ENCODE measurements at regions not wholly inside any gene's neighbourhood (a gene's known extent, or its start where the extent isn't known, plus 50 kb on each side); places are given as distances from the start of the nearest gene placed in this dataset.

DNA sequence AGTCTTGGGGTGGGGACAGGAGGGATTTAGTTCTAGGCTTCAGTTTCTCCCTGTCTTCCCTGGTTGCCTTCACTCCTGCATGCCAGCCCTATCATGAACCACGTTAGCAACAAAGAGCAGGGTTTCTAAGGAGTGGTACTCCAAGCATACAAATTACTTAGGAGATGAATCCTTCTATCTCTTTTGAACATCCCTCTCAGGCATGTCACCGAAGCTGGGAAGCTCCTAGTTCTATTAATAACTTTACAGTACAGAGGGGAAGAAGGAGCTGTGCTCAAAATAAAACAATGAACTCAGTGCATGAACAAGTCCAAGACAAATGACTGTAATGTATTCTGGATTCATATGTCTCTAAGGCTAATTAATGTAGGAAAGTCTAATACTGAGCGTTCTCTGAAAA is 450.6 kb upstream of the RASGEF1B start:
- DNase-seq, result no peak

DNA sequence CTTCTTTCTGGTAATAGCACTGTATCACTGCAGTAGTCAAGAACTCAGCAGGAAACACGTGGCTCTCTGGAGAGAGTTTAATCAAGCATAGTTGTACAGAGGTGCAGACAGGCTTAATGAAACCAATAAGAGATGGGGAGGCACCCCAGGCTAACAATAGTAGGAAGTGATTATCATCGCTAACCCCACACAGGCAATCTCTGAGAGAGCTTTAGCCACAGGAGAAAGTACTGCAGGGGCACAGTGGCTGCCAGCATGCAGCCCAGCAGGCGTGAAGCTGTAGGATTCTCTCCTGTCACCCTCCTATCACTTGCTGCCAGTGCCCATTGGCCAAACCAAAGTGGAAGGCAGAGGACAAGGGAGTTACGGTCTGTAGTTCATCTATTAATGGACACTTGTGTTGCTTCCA is 450.0 kb upstream of the RASGEF1B start:
- peak; percentile 26 for DNase-seq

DNA sequence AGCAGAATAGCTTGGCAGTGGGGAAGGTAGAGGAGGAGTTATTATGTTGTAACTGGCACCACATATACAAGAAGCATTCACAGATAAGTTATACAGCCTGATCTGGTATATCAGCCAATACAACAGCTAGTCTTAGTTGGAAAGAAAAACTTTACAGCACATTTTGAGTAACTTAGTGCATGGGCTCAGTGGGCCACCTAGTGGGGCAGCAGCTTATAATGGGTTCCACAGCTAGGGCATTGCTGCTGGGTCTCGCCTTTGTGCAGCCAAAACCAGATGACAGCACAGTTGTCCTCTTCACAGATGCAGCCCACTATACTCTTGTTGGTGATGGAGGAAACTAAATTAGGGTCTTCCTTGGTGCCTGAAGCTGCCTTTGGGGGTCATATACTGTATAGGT is 448.1 kb upstream of the RASGEF1B start:
- no peak for DNase-seq

DNA sequence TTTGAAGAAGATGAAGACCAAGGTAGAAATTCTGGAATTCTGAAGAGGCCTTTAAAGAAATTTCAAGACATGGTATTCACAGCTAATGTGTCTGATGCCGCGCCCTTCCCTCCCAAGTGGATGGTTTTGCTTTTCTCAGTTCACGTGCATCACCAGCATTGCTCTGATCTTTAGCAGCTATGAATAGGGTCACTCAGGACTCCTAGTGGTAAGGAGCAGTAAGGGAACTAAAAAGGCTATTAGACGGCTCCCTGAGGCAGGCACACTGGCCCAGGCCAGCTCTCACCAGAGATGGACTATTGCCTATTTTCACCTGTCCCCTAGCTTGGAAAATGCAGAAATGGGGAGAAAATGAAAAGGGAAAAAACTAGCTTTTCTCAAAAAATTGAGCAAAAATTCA is 447.5 kb upstream of the RASGEF1B start:
- DNase-seq, result no peak

DNA sequence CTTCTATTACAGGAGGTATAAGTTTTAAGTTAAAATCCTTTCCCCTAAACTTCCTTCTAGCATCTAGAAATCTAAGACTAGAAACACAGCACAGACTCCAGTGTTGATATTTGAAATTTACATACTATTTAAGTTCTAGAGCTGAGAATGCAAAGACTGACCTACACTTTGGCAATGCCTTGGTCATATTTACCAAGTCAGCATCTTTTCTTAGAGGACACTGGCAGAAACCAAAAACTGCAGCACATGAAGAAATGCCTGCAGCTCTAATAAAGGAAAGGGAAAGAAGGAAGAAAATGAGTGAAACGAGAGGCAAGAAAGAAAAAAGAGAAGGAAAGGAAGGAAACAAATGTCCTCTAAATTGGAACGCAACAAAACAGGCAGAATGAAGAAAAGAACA is 443.7 kb upstream of the RASGEF1B start:
- DNase-seq, result no peak

DNA sequence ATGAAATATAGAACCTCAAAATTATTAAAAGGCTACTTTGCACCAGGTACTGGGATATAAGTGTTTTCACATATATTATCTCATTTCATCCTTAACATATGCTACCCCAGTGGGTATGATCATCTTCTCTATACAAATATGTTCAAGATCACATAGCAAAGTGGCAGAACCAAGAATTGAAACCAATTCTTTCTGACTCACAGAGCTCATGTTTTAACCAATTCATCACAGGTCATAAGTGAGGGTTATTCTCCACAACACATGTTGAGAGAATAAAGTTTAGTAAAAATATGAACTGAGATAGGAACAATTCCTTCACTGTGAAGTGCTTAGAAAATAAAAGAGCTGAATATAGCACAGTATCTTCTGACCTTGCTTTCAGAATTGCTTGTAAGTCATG is 442.9 kb upstream of the RASGEF1B start:
- no peak for DNase-seq

DNA sequence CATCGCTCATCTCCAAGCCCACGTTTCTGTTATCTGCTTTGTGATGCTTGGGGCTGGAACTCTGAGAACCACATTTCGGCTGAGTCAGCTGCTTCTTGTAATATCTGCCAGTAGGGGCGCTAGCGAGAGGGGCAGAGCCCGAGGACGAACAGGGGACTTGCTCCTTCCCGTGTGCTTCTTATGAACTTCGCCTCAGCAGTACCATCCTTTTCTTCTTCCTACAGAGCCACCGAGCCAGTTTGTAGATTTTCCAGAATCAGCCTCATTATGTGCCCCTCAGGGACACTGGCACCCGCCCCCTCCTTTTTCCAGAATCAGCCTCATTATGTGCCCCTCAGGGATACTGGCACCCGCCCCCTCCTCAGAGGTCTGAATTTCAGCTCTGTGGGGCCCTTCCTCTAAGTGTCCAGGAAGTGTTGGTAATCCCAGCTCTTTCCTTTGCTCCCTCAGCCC is 441.7 kb upstream of the RASGEF1B start:
- peak; percentile 11 for DNase-seq

DNA sequence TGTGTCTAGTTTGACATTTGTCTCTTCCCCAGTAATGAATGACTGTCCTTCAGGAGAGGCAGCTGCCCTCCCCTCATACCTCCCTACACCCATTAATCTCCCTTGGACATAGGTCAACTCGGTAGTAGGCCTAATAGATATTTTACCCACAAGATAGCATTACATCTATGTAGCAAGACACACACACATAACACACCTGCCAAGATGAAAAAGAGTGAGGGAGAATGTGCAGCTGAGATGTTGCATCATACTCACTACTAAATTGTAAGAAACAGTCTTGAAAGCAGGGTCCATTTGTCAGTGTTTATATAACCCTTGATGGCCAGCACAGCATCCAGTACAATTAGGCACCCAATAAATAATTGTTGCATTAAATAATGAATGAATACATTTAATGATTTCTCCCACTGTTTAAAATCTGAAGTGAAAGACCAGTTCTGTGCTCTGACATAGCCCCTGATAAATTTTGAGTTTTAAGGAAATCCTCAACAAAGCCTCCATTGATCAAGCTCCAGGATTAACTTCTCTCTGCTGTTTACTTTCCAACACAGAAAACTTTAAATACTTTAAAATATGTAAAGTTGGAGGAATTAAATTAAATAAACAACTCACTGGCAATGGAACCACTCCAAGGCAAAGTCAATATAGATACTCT is 440.8 kb upstream of the RASGEF1B start:
- DNase-seq, result no peak

DNA sequence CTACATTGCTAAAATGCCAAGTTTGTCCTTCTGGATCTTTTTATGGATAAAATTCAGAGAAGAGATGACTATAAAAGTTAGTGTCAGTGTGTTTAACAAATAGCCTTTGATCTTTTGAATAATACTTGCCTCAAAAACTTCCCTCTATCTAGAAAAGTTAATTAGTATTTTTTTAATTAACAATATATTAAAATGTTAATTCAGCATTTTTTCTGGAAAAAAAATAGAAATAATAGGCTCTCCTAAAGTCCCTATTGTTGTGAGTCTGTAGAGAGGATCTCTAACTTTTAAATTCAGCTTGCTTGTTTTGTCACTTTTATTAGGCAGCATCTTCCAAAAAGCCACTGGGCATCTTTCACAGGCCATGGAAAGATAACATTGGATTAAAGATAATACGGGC is 435.2 kb upstream of the RASGEF1B start:
- no peak for DNase-seq

DNA sequence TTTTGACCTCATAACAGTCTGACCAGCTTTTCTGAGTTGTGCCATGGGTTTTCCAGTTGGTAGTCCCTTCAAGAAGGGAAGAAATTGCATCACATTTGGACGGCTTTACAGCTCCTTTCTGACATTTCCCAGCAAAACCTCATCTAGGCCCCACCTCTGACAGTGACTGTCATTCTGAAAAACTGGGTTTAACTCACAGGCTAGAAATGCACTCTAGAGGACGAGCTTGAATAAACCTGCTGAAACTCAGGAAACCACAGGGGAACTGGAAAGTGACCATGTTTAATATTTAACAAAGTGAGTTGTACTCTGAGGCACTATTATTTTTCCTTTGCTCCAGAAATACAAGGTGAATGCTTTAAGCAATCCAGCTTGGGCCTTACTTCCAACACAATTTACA is 434.3 kb upstream of the RASGEF1B start:
- no peak for DNase-seq

DNA sequence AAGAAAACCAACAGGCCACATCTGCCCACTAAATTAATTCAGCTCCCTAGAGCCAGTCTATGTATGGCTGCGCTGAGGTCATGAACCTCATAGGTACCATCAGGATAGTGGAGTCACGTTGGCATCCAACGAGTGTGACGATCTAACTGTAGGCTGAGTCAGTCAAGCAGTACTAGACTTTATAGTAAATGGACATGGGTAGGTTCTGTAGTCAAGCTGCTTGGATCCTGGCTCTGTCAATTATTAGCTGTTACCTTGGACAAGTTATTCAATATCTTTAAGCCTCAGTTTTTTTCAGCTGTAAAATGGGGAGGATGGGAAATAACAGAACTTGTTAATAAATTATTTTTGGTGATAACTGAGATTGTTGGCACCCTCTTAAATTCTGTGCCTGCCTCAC is 432.4 kb upstream of the RASGEF1B start:
- DNase-seq, result no peak

DNA sequence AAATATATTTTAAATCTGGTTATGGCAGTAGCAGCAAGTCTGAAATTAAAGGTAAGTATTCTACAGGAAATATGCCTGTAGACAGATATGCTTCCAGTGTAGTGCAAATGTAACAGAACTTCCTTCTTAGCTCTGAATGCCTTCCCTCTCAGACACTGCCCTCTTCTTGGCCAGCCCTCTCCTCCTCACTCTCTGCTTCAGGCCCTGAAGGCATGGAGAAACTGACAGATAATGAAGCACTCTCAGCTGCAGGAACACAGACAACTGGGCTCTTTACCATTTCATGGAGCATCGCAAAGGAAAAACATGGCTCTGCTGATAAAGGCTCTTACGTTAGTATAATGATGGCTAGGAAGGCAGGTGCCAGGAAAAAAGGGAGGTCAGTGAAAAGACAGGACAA is 431.5 kb upstream of the RASGEF1B start:
- DNase-seq, result no peak

DNA sequence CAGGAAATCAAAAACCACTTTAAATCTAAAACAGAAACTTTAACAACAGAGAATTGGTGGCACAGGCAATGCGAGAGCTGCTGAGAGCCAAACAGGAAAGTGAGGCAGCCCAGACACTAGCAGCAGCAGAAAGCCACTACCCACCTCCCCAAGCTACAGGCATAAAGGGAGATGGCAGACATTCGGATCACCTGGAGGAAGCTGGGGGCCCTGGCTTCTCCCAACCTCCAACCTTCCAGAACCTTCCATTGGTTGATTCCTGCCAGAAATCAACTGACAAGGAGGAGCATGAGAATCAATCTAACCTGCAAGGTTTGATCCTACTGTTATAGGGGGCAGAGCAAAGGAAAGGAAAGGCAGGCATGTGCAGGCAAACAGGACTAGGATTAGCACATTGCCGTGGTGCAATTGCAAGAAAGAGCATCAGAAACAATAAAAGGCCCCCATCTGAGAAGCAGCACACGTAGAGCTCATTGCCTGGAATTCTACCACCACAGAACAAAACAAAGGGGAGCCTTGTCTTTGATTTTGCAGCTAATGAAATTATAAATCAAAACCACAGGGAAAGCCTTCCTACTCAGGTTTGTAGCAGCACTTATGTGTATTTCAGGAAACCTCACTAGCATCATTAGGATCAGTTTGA is 427.3 kb upstream of the RASGEF1B start:
- DNase-seq, result no peak

DNA sequence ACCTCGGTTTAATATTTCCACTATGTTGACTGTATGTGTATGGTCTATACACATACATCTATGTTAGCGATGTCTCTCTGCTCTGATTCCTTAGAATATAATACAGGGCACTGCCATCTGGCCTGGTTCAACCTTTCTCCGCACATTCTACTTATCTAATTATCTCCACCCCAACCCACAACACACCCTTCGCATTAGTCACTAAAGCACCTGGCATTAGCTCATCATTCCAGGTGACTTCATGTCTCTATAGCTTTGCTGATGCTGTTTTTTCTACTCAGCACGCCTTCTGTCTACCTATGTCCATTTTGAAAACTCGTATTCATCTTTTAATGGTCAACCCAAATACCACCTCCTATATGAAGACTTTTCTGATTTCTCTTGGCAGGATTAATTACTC is 425.2 kb upstream of the RASGEF1B start:
- DNase-seq, result no peak

DNA sequence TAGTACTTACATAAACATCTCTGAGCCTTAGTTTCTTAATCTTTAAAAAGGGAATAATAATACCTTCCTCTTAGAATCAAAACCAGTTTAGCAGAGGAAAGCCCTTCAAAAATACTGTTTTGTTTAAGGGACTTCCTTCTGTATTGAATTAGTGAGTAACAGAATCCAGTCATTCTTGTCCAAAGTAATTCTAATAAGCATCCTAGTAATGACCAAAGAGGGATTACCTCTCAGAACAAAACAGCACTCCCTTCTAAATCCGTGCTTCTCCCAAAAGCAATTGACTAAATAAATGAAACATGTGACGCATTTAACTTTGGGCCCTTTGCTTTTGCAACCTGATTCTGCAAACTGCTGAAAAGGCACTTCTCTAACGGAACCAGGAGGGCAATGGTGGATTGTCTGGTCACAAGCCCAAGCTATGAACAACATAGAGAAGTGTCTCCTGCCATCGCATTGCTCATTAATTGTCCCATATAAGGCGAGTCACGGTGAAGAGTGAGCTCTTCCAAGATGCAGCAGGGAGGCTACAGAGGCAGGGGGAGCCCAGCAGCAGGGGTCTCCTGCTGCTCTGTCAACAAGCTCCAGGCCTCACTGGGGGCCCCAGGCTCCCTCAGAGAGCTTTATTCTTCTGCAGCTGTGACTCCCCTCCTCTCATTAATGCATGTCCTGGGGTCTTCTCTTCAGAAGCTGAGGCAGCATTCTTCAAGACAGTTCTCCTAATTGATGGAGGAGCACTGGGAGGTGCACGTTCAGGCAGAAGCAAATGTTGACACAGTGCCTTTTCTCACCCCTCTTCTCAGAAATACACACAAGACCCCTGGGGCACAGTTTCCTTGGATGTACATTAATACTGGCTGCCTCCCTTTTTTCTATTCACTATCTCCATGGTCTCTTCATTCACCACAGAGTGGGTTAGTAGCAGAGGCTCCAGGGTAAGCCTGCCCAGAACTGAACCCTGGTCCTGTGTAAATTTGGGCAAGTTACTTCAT is 419.6 kb upstream of the RASGEF1B start:
- no peak for DNase-seq

DNA sequence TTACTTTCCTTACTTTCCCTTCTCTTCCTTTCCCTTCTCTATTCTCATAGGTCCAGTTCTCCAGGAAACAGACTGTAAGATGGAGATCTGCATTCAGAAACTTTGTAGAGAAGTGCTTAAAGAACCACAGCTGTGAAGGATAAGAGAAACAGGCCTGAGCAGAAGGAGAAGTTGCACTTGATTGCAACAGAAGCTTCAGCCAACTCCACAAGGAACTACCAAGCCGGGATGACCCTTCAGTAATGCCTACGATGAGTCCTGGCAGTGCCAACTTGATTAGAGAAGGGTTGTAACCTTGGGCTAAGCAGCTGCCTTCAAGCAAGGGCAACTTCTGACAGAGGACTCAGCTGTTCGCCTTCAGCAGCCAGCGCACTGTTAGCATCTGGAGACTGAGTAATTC is 413.3 kb upstream of the RASGEF1B start:
- DNase-seq, result no peak

DNA sequence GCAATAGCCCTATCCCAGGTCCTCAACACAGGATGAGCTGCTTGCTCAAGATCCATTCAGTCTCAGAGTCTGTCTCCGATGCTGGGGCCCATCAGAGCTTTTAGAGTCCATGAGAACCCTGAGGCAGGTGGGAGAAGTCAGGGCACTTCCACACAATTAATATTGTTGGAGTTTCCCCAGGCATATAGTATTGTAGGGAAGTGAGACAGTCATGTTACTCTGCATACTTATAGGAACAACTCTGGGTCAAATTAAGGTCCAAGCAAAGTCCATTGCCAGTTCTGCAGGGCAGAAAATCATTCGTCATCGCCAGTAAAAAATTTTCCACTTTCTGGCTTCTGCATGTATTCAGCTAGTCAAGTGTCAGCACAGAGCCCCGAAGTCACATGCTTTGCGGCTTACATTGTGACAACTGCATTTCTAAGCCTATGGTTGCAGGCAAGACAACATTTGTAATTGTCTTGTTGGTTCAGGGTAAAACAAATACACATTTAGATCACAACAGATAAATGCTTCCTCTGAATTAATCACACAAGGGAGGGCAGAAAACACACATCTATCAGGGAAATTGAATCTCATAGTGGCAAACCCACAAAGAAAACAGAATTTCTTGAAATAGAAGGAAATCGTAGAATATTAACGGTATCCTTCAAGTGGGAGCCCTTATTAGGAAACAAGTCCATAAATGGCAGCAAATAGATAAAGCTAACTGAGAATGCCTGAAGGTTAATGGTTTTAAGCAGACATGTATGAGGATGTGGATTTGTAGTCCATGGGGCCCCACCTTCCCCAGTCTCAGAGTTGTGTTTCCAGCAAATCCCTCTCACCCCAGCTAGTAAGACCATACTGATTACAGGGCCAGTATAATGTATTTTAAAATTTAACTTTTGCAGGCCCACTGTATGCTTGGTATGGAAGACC is 412.1 kb upstream of the RASGEF1B start:
- DNase-seq, result no peak

DNA sequence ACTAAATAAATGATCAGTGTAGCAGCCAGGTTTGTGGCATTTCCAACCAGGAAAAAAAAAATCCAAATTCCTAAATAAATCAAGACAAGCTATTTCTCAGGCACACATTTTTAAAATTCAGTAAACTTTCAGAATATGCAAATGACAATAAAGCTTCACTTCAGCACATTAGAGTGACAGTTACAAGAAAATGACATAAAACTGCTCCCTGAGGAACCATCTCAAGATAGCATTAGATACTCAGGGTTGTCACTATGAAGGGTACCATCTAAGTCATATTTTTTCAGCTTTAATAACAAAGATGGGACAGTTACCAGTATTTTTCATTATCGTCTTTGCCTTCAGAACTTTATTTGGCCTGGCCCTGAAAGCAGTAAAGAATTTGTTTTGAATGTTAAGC is 411.3 kb upstream of the RASGEF1B start:
- no peak for DNase-seq

DNA sequence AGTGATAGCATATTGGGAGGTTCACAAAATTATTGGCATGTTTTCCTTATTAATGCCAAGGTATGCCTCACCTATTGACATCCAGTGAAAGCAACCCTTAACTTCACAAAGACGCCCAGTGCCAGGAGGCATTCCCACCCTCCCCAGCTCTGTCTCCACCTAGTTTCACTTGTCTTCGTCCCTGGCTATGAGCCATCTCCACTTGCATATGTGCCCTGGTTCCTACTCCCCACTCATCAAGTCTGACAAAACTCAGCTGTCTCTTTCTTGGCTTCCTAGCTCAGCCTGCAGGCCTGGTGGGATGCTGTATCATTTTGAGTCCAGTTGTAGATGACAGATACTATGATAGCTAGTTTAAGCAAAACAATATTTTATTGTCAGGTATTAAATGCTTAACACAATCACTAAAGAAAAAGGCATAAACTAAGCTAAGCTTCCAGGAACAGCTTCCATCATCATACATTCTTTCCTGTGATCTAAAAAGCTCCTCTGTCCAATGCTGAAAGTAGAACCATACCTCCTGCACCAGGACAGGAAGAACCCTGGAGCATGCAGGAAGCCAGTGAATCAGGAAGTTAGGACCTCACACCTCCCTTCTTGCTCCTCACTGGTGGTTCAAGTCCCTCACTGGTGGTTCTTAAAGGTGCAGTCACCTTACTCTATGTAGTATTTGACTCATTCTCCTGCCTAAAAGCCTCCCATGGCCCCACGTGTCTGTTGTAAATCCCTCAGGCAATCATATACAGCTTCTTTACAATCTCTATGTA is 410.3 kb upstream of the RASGEF1B start:
- DNase-seq, result no peak

DNA sequence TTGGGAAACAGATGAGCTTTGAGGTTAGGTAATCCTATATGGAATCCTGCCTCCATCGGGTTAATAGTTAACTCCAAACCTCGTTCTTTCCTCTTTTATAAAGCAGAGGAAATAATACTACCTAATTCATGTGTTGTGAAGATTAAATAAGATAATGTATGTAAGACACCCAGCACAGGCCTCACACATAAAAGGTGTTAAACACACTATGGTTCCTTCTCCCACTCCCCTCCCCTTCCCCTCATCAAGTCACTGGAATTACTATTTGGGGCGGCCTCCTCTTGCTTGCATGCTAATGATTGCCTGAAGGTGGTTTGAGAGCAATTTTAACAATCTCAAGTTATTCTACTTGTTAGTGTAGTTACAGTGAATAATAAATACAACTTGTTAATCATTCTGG is 404.4 kb upstream of the RASGEF1B start:
- no peak for DNase-seq

DNA sequence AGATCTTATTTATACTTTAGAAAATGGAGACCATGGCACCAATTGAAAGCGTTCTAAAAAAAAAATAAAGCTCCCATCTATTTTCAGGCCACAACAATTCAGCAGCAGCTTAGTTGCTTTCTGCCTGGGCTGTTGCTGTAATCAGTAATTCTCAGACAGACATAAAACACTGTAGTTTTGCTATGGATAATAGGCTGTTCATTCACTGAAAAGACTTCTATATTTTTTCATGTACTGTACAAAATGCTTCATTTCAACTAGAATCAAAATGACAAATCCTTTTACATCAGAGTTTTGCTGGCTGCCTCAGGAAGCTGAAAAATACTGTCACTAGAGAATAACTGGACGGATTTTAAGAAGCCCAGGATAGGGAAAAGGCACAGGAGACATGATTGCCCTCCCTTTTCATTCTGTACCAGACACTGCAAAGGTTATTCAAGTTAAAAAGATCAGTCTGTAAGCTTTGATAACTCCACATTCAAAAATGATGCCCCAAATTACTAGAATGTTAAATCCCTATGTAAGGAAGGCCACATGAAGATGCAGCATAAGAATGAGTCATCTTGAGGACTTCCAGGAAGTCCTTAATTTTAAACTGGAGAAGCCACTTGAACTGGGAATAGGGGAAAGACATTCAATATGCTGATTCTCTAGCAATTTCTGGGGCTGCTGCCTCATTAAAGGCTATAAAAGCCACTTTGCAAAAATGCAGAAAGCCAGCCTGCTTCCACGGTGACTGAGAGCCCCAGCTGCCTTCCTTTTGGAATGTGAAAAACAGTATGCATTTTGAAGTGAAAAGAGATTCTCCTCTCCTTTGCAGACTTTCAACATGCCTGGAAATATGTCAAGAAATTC is 403.2 kb upstream of the RASGEF1B start:
- no peak for DNase-seq
